ENCODE measurements at regions not wholly inside any gene's neighbourhood (a gene's known extent, or its start where the extent isn't known, plus 50 kb on each side); places are given as distances from the start of the nearest gene placed in this dataset.

DNA sequence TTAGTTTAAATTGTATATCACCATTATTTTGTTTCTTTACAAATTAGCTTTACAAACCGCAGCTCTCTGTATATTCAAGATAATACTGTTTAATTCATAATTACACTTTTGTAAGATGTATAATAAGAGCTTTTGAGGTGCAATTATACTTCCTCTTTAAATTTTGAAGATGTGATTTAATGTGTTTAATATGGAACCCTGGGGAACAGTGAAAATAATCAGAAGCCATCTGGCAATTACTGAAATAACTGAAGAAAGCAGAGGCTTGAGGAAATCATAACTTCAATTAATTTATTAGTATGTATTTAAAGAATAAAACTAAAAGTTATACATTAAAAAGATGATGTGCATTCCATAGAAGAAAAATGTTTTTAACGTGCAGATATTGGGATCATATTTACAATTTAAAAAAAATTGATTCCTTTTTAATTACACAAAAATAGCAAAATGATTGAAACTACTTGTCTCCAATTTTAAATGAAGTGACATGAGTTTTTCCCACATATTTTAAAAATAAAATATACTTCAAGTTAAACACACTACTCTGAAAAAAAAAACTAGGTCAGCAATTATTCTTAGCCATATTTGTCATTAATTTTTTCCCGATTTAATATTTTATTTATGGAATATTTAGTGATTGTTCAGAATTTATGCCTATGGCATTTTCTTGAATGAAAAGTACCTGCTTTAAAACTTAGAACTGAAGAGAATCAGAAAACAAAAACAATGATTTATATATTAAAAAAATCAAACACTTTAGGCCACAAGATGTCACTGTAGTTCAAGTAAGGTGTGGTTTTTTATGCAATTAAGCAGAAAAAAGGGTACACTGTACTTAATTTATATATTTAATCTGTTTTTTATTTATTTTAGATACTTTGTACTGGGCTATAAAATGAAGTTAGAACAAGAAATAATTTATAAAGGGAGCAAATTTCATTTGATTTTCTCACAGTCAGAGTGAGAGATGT is 942.7 kb upstream of the NDST4 start:
- dilution Hi-C loops (cut with HindIII; ENCODE audit: low sequenced_read_pairs, unreplicated experiment) (no loop called here), intact Hi-C loops (cut with micrococcal nuclease) (no loop called here), in situ Hi-C loops (cut with MboI; ENCODE audit: low sequenced_read_pairs) (no loop called here)
- no peak overlapping the region for H3K14ac ChIP-seq (replicated peaks; ENCODE audit: low read depth, low read length)
- no peak overlapping the region for H3K4me3 ChIP-seq (ENCODE audit: insufficient read depth, low read depth, low read length)
- no peak overlapping the region for H4K5ac ChIP-seq (ENCODE audit: low read depth, low read length)
- no peaks in the 10 kb centered on the region for H3K4me1 ChIP-seq (ENCODE audit: control insufficient read depth, insufficient read depth, low read length)
- CTCF ChIA-PET = no interaction called here
- no peak overlapping the region for H2BK120ac ChIP-seq (ENCODE audit: low read depth, low read length)
- no peak overlapping the region for H3K4ac ChIP-seq (ENCODE audit: low read depth, low read length)
- no peak overlapping the region for H4K8ac ChIP-seq (ENCODE audit: low read depth in 2 of 2, low read length in 2 of 2)
- H3K23ac ChIP-seq (ENCODE audit: low read depth, low read length) = no peak overlapping the region
- no peak overlapping the region for H3K4me2 ChIP-seq (ENCODE audit: low read depth, low read length)
- no peak overlapping the region for H3K27ac ChIP-seq (ENCODE audit: insufficient read depth, low read length)
- no peak overlapping the region for H2AFZ ChIP-seq (replicated peaks; ENCODE audit: low read length, poor library complexity)
- no peak overlapping the region for H4K91ac ChIP-seq (ENCODE audit: insufficient read depth, low read depth, low read length)
- H2AK9ac ChIP-seq (replicated peaks; ENCODE audit: low read depth, low read length, poor library complexity) = no peak overlapping the region
- no peaks in the 10 kb centered on the region for H3K36me3 ChIP-seq (ENCODE audit: control insufficient read depth, insufficient read depth, low read length)
- WGBS, 2 experiments (ENCODE audit: extremely low coverage in 2 of 2, insufficient read length in 1 of 2) = no CpG with 5 or more reads among the region's 3 CpGs
- H3K56ac ChIP-seq (ENCODE audit: extremely low read depth, insufficient read depth, low read length) = no peak overlapping the region
- DNase-seq (no peak), ATAC-seq (ENCODE audit: low read depth) (no peak)
- POLR2A ChIA-PET (ENCODE audit: unreplicated experiment) = no interaction called here
- BruUV-seq (replicated peaks) = no TSS peak
- H3K9ac ChIP-seq (ENCODE audit: low read depth, low read length) = no peak overlapping the region
- H3K18ac ChIP-seq (ENCODE audit: low read depth, low read length) = no peak overlapping the region
- no peak overlapping the region for H2BK5ac ChIP-seq (ENCODE audit: low read depth, low read length, poor library complexity, severe bottlenecking)
- no peak overlapping the region for H2BK15ac ChIP-seq (ENCODE audit: low read depth, low read length)
- no peaks in the 10 kb centered on the region for H3K9me1 ChIP-seq (ENCODE audit: insufficient read depth, low read length)
- H3K9me3 ChIP-seq (ENCODE audit: control insufficient read depth, insufficient read depth, low read length) = no peaks in the 10 kb centered on the region; the same call in 1 of the 2 replicates
- no peak overlapping the region for H2BK20ac ChIP-seq (ENCODE audit: low read depth, low read length)
- no peak overlapping the region for H2AK5ac ChIP-seq (ENCODE audit: low read depth, low read length)
- H3K79me1 ChIP-seq (ENCODE audit: low read depth in 1 of 2, low read length in 2 of 2) = no peaks in the 10 kb centered on the region
- TF ChIP-seq MAFK (IDR thresholded peaks at IDR 0.05; ENCODE audit: low read depth, low read length) (peak; percentile 58), RFX5 (IDR thresholded peaks at IDR 0.05; ENCODE audit: low read depth, low read length) (no peak), FOS (IDR thresholded peaks at IDR 0.05; ENCODE audit: low read depth, low read length) (no peak), RCOR1 (IDR thresholded peaks at IDR 0.05; ENCODE audit: insufficient replicate concordance, low read length) (no peak), POLR2A (IDR thresholded peaks at IDR 0.05; ENCODE audit: low read depth, low read length) (no peak)
- TF ChIP-seq, protein P1, sequence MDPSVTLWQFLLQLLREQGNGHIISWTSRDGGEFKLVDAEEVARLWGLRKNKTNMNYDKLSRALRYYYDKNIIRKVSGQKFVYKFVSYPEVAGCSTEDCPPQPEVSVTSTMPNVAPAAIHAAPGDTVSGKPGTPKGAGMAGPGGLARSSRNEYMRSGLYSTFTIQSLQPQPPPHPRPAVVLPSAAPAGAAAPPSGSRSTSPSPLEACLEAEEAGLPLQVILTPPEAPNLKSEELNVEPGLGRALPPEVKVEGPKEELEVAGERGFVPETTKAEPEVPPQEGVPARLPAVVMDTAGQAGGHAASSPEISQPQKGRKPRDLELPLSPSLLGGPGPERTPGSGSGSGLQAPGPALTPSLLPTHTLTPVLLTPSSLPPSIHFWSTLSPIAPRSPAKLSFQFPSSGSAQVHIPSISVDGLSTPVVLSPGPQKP (IDR thresholded peaks at IDR 0.05; ENCODE audit: borderline replicate concordance, low read depth, low read length) = no peak
- TF ChIP-seq, protein P2, sequence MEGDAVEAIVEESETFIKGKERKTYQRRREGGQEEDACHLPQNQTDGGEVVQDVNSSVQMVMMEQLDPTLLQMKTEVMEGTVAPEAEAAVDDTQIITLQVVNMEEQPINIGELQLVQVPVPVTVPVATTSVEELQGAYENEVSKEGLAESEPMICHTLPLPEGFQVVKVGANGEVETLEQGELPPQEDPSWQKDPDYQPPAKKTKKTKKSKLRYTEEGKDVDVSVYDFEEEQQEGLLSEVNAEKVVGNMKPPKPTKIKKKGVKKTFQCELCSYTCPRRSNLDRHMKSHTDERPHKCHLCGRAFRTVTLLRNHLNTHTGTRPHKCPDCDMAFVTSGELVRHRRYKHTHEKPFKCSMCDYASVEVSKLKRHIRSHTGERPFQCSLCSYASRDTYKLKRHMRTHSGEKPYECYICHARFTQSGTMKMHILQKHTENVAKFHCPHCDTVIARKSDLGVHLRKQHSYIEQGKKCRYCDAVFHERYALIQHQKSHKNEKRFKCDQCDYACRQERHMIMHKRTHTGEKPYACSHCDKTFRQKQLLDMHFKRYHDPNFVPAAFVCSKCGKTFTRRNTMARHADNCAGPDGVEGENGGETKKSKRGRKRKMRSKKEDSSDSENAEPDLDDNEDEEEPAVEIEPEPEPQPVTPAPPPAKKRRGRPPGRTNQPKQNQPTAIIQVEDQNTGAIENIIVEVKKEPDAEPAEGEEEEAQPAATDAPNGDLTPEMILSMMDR (conservative IDR thresholded peaks at IDR 0.05; ENCODE audit: low read depth, low read length) = no peak
- H3K27me3 ChIP-seq (ENCODE audit: control insufficient read depth, insufficient read depth, low read length) = no peaks in the 10 kb centered on the region
- H4K20me1 ChIP-seq (ENCODE audit: insufficient read depth, low read length) = no peaks in the 10 kb centered on the region

Data from IMR-90 (cell line).